RWPE2 (cell line): ENCODE measurements at regions not wholly inside any gene's neighbourhood (a gene's known extent, or its start where the extent isn't known, plus 50 kb on each side); places are given as distances from the start of the nearest gene placed in this dataset.
"Not testable (repeated sequence)": the region's sequence is repeated elsewhere in the genome, so short reads cannot be mapped to it uniquely, and the experiment has no call there.

Experiments used
- ATAC-seq: fragments of 200-7000 bp; cut with Tn5 transposase; 3 replicates; pipeline ENCODE4 v1.9.1; 2021; ENCODE audit warnings: low read depth
- DNase-seq: peaks from one replicate; pipeline ENCODE4 v3.0.0-alpha.2; 2020; ENCODE audit warnings: low spot score
- H3K27ac ChIP-seq: fragments of 450-650 bp; 2 replicates; pipeline ENCODE4 v1.5.1; 2017; ENCODE audit warnings: mild to moderate bottlenecking; ENCODE audit not compliant: poor library complexity, severe bottlenecking
- H3K27me3 ChIP-seq: fragments of 250-450 bp; sonication (Bioruptor Pico); 2 replicates; pipeline ENCODE4 v1.5.1; 2021; ENCODE audit warnings: mild to moderate bottlenecking, moderate library complexity; ENCODE audit not compliant: insufficient read depth, poor library complexity, severe bottlenecking
- H3K36me3 ChIP-seq: fragments of 250-450 bp; sonication (Bioruptor Pico); 2 replicates; pipeline ENCODE4 v1.5.1; 2020; ENCODE audit warnings: low read depth, mild to moderate bottlenecking, moderate library complexity
- H3K4me1 ChIP-seq: fragments of 250-450 bp; sonication (Bioruptor Pico); 2 replicates; pipeline ENCODE4 v1.5.1; 2021; ENCODE audit warnings: mild to moderate bottlenecking, moderate library complexity; ENCODE audit not compliant: insufficient read depth, poor library complexity, severe bottlenecking
- H3K4me3 ChIP-seq: fragments of 250-450 bp; sonication (Bioruptor Pico); 2 replicates; pipeline ENCODE4 v1.5.1; 2021; ENCODE audit warnings: mild to moderate bottlenecking, moderate library complexity; ENCODE audit not compliant: severe bottlenecking
- H3K9me3 ChIP-seq: fragments of 250-450 bp; sonication (Bioruptor Pico); 2 replicates; pipeline ENCODE4 v1.5.1; 2021; ENCODE audit warnings: mild to moderate bottlenecking, moderate library complexity; ENCODE audit not compliant: severe bottlenecking
- CTCF ChIP-seq: fragments of 450-650 bp; IDR thresholded peaks from one replicate; pipeline ENCODE4 v1.5.1; 2017; ENCODE audit warnings: mild to moderate bottlenecking, moderate library complexity; ENCODE audit not compliant: poor library complexity, severe bottlenecking

GRCh38 chr5:148747536-148747906 lies 78.9 kb upstream of the ADRB2 start:
- H3K27me3 ChIP-seq, result no peaks in the 10 kb centered on the region
- ATAC-seq (no peak), DNase-seq (no peak)
- H3K27ac ChIP-seq, result no peak overlapping the region
- no peaks in the 10 kb centered on the region for H3K36me3 ChIP-seq
- no peaks in the 10 kb centered on the region for H3K4me1 ChIP-seq
- no peak for TF ChIP-seq CTCF
- no peak overlapping the region for H3K4me3 ChIP-seq
- no peaks in the 10 kb centered on the region for H3K9me3 ChIP-seq

GRCh38 chr5:148748702-148749392 lies 77.6 kb upstream of the ADRB2 start:
- no peaks in the 10 kb centered on the region for H3K4me1 ChIP-seq
- H3K27me3 ChIP-seq, result no peaks in the 10 kb centered on the region
- no peak overlapping the region for H3K27ac ChIP-seq
- H3K4me3 ChIP-seq, result no peak overlapping the region
- no peak for TF ChIP-seq CTCF
- H3K36me3 ChIP-seq, result no peaks in the 10 kb centered on the region
- DNase-seq (no peak), ATAC-seq (no peak)
- H3K9me3 ChIP-seq, result no peaks in the 10 kb centered on the region

GRCh38 chr5:148750614-148751013 lies 75.8 kb upstream of the ADRB2 start:
- Histone ChIP-seq H3K27ac (no peak overlapping the region), H3K27me3 (no peaks in the 10 kb centered on the region), H3K4me1 (no peaks in the 10 kb centered on the region), H3K36me3 (no peaks in the 10 kb centered on the region), H3K9me3 (peaks cover 7% of the 10 kb centered on the region), H3K4me3 (no peak overlapping the region)
- DNase-seq (no peak), ATAC-seq (no peak)
- no peak for TF ChIP-seq CTCF

- Histone ChIP-seq H3K4me1 (no peaks in the 10 kb centered on the region), H3K27ac (no peak overlapping the region), H3K27me3 (no peaks in the 10 kb centered on the region), H3K36me3 (no peaks in the 10 kb centered on the region), H3K4me3 (no peak overlapping the region), H3K9me3 (peaks cover 7% of the 10 kb centered on the region)
- no peak for TF ChIP-seq CTCF
- ATAC-seq (no peak), DNase-seq (no peak)
Measured at GRCh38 chr5:148751025-148751424, 75.4 kb upstream of the ADRB2 start.

GRCh38 chr5:148752375-148752774 lies 74.0 kb upstream of the ADRB2 start:
- not testable (repeated sequence) for H3K27ac ChIP-seq, H3K4me1 ChIP-seq, H3K9me3 ChIP-seq, H3K4me3 ChIP-seq, H3K36me3 ChIP-seq, ATAC-seq, DNase-seq, H3K27me3 ChIP-seq
